K562 (cell line): ENCODE measurements at regions not wholly inside any gene's neighbourhood (a gene's known extent, or its start where the extent isn't known, plus 50 kb on each side); places are given as distances from the start of the nearest gene placed in this dataset.

Experiments used
- ATAC-seq: fragments of 200-7000 bp; cut with Tn5 transposase; 3 replicates; pipeline ENCODE4 v1.9.1; 2020; ENCODE audit warnings: moderate library complexity
- BruUV-seq: library from RNA; stranded (reverse); fragments of 400-500 nt; replicated peaks from 2 replicates; lab custom pipeline; 2021; lab: Mats Ljungman, UMichigan
- CTCF ChIA-PET: fragments of 300-600 bp; formaldehyde crosslinking; extraction: SDS; loops from one replicate; lab custom pipeline; 2021; ENCODE audit warnings: low intra/inter-chr PET ratio; lab: Yijun Ruan, JAX
- POLR2A ChIA-PET: fragments of 300-600, 350-650 bp; sonication (Branson Sonifier 250); formaldehyde crosslinking; extraction: SDS; loops from one replicate; lab custom pipeline; 2021; ENCODE audit warnings: antibody characterized with exemption, inconsistent platforms; lab: Yijun Ruan, JAX
- DNase-seq, 4 experiments: peaks; one replicate each; pipeline versions ENCODE4 v3.0.0 to v3.0.0-alpha.2; 2011 to 2018; ENCODE audit warnings: low spot score in 3 of 4, mixed read lengths in 3 of 4; ENCODE audit errors: extremely low read depth in 1 of 4
- FAIRE-seq: peaks from 2 replicates; lab custom pipeline; 2011; peaks lifted over from hg19 to GRCh38; lab: Jason Lieb, UNC
- H2AFZ ChIP-seq: 2 replicates; pipeline ENCODE4 v1.6.0; 2011; ENCODE audit warnings: low read depth, low read length, control low read depth, inconsistent platforms
- H3K27ac ChIP-seq: fragments of 200-600 bp; 3 replicates; pipeline ENCODE4 v1.8.0; 2011; ENCODE audit warnings: low read depth, mild to moderate bottlenecking, control low read depth, inconsistent platforms, low read length, moderate library complexity, mixed read lengths; ENCODE audit errors: extremely low read depth
- H3K27me3 ChIP-seq, 2 experiments: fragments of 300-600 bp in 1 of 2; 2 replicates in 1 of 2; 3 replicates in 1 of 2; pipeline versions ENCODE4 v1.6.0 to v1.8.0; 2011; ENCODE audit warnings: inconsistent platforms in 2 of 2, low read length in 2 of 2, mild to moderate bottlenecking in 1 of 2, mixed read lengths in 1 of 2, moderate library complexity in 1 of 2; ENCODE audit not compliant: control insufficient read depth in 2 of 2, insufficient read depth in 2 of 2
- H3K36me3 ChIP-seq: fragments of 300-600 bp; 3 replicates; pipeline ENCODE4 v1.8.0; 2011; ENCODE audit warnings: mild to moderate bottlenecking, low read length, inconsistent platforms; ENCODE audit not compliant: control insufficient read depth, insufficient read depth
- H3K4me1 ChIP-seq, 2 experiments: fragments of 200-600 bp in 1 of 2; replicated peaks in 1 of 2; 2 replicates in 1 of 2; 3 replicates in 1 of 2; pipeline versions ENCODE4 v1.5.1 to v1.8.0; 2011; ENCODE audit warnings: inconsistent platforms in 2 of 2, low read length in 2 of 2, mild to moderate bottlenecking in 1 of 2, mixed read lengths in 1 of 2, moderate library complexity in 1 of 2; ENCODE audit not compliant: control insufficient read depth in 2 of 2, insufficient read depth in 2 of 2
- H3K4me2 ChIP-seq: 2 replicates; pipeline ENCODE4 v1.6.1; 2011; ENCODE audit warnings: low read length, control low read depth, inconsistent platforms, mixed read lengths; ENCODE audit not compliant: insufficient read depth
- H3K4me3 ChIP-seq: fragments of 200-600 bp; sonication (generic), shearing (Covaris generic); 2 replicates; pipeline ENCODE4 v1.5.1; 2016; ENCODE audit warnings: control low read depth, inconsistent platforms
- H3K79me2 ChIP-seq: fragments of 200-600 bp; 3 replicates; pipeline ENCODE4 v1.8.0; 2011; ENCODE audit warnings: low read length, inconsistent platforms; ENCODE audit not compliant: control insufficient read depth, insufficient read depth
- H3K9ac ChIP-seq, 2 experiments: 2 replicates each; pipeline versions ENCODE4 v1.6.0 to v1.6.1; 2011; ENCODE audit warnings: low read depth in 2 of 2, low read length in 2 of 2, control low read depth in 1 of 2, inconsistent platforms in 1 of 2, mild to moderate bottlenecking in 1 of 2, mixed read lengths in 1 of 2; ENCODE audit not compliant: insufficient read depth in 1 of 2
- H3K9me1 ChIP-seq: one replicate; pipeline ENCODE4 v1.6.0; 2011; ENCODE audit warnings: inconsistent platforms, mild to moderate bottlenecking, low read length, moderate library complexity; ENCODE audit not compliant: control insufficient read depth, insufficient read depth
- H3K9me3 ChIP-seq: replicated peaks from 2 replicates; pipeline ENCODE4 v1.5.1; 2011; ENCODE audit warnings: low read depth, low read length, inconsistent platforms; ENCODE audit not compliant: control insufficient read depth, insufficient read depth
- H4K20me1 ChIP-seq: replicated peaks from 2 replicates; pipeline ENCODE4 v1.6.1; 2011; ENCODE audit warnings: low read length, inconsistent platforms, mixed read lengths; ENCODE audit not compliant: control insufficient read depth, insufficient read depth
- EWSR1 ChIP-seq: fragments of 450-650 bp; IDR thresholded peaks from 2 replicates; pipeline ENCODE4 v1.6.1; 2018; ENCODE audit warnings: borderline replicate concordance, mild to moderate bottlenecking, low read depth, moderate library complexity; ENCODE audit not compliant: partially characterized antibody
- HNRNPH1 ChIP-seq: fragments of 200-400 bp; formaldehyde crosslinking; optimal IDR thresholded peaks from 2 replicates; pipeline ENCODE3; 2017; ENCODE audit warnings: low read depth, mild to moderate bottlenecking, low read length, moderate library complexity
- NCOR1 ChIP-seq: fragments of 450-650 bp; IDR thresholded peaks from 2 replicates; pipeline ENCODE4 v1.6.1; 2016; ENCODE audit warnings: mild to moderate bottlenecking, moderate library complexity
- PHF8 ChIP-seq: fragments of 200-600 bp; sonication (generic); IDR thresholded peaks from 2 replicates; pipeline ENCODE4 v1.6.1; 2012; ENCODE audit warnings: mixed run types, mild to moderate bottlenecking, inconsistent platforms, low read length, moderate library complexity, borderline replicate concordance
- POU5F1 ChIP-seq: fragments of 150-350 bp; IDR thresholded peaks from 2 replicates; pipeline ENCODE4 v1.6.1; 2014; ENCODE audit warnings: borderline replicate concordance, low read length, low read depth, mild to moderate bottlenecking; ENCODE audit not compliant: partially characterized antibody
- ZNF57 ChIP-seq: fragments of 450-650 bp; formaldehyde crosslinking; IDR thresholded peaks from 2 replicates; pipeline ENCODE4 v1.4.0; 2020; ENCODE audit warnings: mild to moderate bottlenecking, moderate library complexity
- in situ Hi-C: fragments of 300-500 bp; cut with MboI; formaldehyde crosslinking; loops from 4 replicates; pipeline ENCODE4 v1.15.0; 2018; ENCODE audit warnings: inconsistent platforms, mixed read lengths
- intact Hi-C: fragments of 100-400 bp; cut with micrococcal nuclease; formaldehyde crosslinking; loops from 2 replicates; pipeline ENCODE4 v1.14.2; 2022
- TF ChIP-seq, protein P1 (sequence below): fragments of 250-450 bp; sonication (Bioruptor Pico); IDR thresholded peaks from 2 replicates; pipeline ENCODE4 v1.4.0; 2020; ENCODE audit warnings: mild to moderate bottlenecking, moderate library complexity

- TF ChIP-seq, protein P1, sequence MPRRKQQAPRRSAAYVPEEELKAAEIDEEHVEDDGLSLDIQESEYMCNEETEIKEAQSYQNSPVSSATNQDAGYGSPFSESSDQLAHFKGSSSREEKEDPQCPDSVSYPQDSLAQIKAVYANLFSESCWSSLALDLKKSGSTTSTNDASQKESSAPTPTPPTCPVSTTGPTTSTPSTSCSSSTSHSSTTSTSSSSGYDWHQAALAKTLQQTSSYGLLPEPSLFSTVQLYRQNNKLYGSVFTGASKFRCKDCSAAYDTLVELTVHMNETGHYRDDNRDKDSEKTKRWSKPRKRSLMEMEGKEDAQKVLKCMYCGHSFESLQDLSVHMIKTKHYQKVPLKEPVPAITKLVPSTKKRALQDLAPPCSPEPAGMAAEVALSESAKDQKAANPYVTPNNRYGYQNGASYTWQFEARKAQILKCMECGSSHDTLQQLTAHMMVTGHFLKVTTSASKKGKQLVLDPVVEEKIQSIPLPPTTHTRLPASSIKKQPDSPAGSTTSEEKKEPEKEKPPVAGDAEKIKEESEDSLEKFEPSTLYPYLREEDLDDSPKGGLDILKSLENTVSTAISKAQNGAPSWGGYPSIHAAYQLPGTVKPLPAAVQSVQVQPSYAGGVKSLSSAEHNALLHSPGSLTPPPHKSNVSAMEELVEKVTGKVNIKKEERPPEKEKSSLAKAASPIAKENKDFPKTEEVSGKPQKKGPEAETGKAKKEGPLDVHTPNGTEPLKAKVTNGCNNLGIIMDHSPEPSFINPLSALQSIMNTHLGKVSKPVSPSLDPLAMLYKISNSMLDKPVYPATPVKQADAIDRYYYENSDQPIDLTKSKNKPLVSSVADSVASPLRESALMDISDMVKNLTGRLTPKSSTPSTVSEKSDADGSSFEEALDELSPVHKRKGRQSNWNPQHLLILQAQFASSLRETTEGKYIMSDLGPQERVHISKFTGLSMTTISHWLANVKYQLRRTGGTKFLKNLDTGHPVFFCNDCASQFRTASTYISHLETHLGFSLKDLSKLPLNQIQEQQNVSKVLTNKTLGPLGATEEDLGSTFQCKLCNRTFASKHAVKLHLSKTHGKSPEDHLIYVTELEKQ: no peak
- TF ChIP-seq POU5F1 (no peak), HNRNPH1 (no peak), EWSR1 (no peak), NCOR1 (no peak)
These were observed 71.5 kb upstream of the USP47 start (continued) for GRCh38 chr11:11770296-11770695.

- H3K27ac ChIP-seq: no peak overlapping the region
- in situ Hi-C loops: no loop called here
- DNase-seq: no peak
- H3K4me1 ChIP-seq: no peaks in the 10 kb centered on the region
- no peak overlapping the region for H2AFZ ChIP-seq
- POLR2A ChIA-PET: interaction anchor here (0.9 to 2.8 kb wide), 2 partner anchors 7 to 13 kb away, joined by 3 to 9 read pairs; no protein-coding TSS in a partner anchor
- no peak for FAIRE-seq
- no peaks in the 10 kb centered on the region for H3K9me1 ChIP-seq
- no peak for ATAC-seq
- no peaks in the 10 kb centered on the region for H4K20me1 ChIP-seq
- no peak overlapping the region for H3K4me3 ChIP-seq
- BruUV-seq: no TSS peak
- no peak overlapping the region for H3K9ac ChIP-seq
- no peak overlapping the region for H3K4me2 ChIP-seq
- intact Hi-C loops: no loop called here
- CTCF ChIA-PET: no interaction called here
- no peak for TF ChIP-seq ZNF57 (CRISPR knock-in tag)
- TF ChIP-seq PHF8: no peak
- H3K27me3 ChIP-seq: no peaks in the 10 kb centered on the region; a peak in 1 of 5 replicates
- no peaks in the 10 kb centered on the region for H3K9me3 ChIP-seq
- no peaks in the 10 kb centered on the region for H3K79me2 ChIP-seq
- no peaks in the 10 kb centered on the region for H3K36me3 ChIP-seq
These were observed 72.0 kb upstream of the USP47 start for GRCh38 chr11:11769782-11770181.
